Stomach (tissue), 8 donors: ENCODE measurements at regions not wholly inside any gene's neighbourhood (a gene's known extent, or its start where the extent isn't known, plus 50 kb on each side); places are given as distances from the start of the nearest gene placed in this dataset.

ENCODE experiments used
- DNase-seq, 2 donors: peaks; one replicate each; pipeline versions ENCODE4 v3.0.0 to v3.0.0-alpha.2; 2013 to 2019
- H3K27ac ChIP-seq, 5 donors: fragments of 200-600 bp in 4 of 5; sonication (generic) in 4 of 5; one replicate each; pipeline ENCODE4 v1.5.1; 2013 to 2019; ENCODE audit warnings: mild to moderate bottlenecking in 1 of 5, moderate library complexity in 1 of 5
- H3K27me3 ChIP-seq, 3 donors: fragments of 200-600 bp; sonication (generic); one replicate each; pipeline ENCODE4 v1.5.1; 2017 to 2019; ENCODE audit warnings: mixed run types in 1 of 3
- H3K36me3 ChIP-seq, 4 donors: fragments of 200-600 bp; sonication (generic); 1 replicate in 3 of 4; 2 replicates in 1 of 4; pipeline ENCODE4 v1.5.1; 2016 to 2019
- H3K4me1 ChIP-seq, 4 donors: fragments of 200-600 bp; sonication (generic); one replicate each; pipeline ENCODE4 v1.5.1; 2016 to 2019
- H3K4me3 ChIP-seq, 4 donors: fragments of 200-600 bp; sonication (generic) in 3 of 4; one replicate each; pipeline ENCODE4 v1.5.1; 2016 to 2019; ENCODE audit warnings: mild to moderate bottlenecking in 1 of 4
- H3K9me3 ChIP-seq, 4 donors: fragments of 200-600 bp; sonication (generic); one replicate each; pipeline ENCODE4 v1.5.1; 2016 to 2019
- CTCF ChIP-seq, 7 experiments: fragments of 450-650 bp in 4 of 7; fragments of 200-600 bp in 3 of 7; sonication (generic) in 3 of 7; IDR thresholded peaks; one replicate each; pipeline ENCODE4 v1.5.1; 2016 to 2019; ENCODE audit warnings: antibody characterized with exemption in 7 of 7, control low read depth in 2 of 7, mild to moderate bottlenecking in 1 of 7
- EP300 ChIP-seq: sonication (generic); formaldehyde crosslinking; IDR thresholded peaks from one replicate; pipeline ENCODE4 v1.6.1; 2017; ENCODE audit warnings: antibody characterized with exemption
- POLR2A ChIP-seq, 4 donors: fragments of 450-650 bp; IDR thresholded peaks; one replicate each; pipeline ENCODE4 v1.6.1; 2016; ENCODE audit warnings: antibody characterized with exemption in 4 of 4, control low read depth in 2 of 4, mild to moderate bottlenecking in 1 of 4, moderate library complexity in 1 of 4
- POLR2AphosphoS5 ChIP-seq, 3 donors: sonication (generic); formaldehyde crosslinking; IDR thresholded peaks; one replicate each; pipeline ENCODE4 v1.6.1; 2016; ENCODE audit warnings: antibody characterized with exemption in 3 of 3
- WGBS, 5 donors: extraction: QIAGEN DNeasy Blood & Tissue Kit in 3 of 5; methylation state at CpG; one replicate each; pipeline versions ENCODE4 v1.1.5 to v1.1.7; 2013 to 2018; 5-methylcytosine and 5-hydroxymethylcytosine counted together
- intact Hi-C: fragments of 100-400 bp; cut with DNase I; formaldehyde crosslinking; loops from one replicate; pipeline ENCODE4 v1.15.1; 2023; ENCODE audit warnings: low total_unique reads
- donor health status: healthy with polysubstance abuse.
- donor health status: Bipolar disorder and iron deficiency.
- donor health status: healthy.

GRCh38 chr9:27699621-27700020 is 126.3 kb upstream of the C9orf72 start:
- intact Hi-C loops = no loop called here
- 7 to 17% (median 14%) methylated on average over 1 of the region's 1 CpG for WGBS, 5 donors
- no peak overlapping the region for H3K4me3 ChIP-seq
- DNase-seq = peak in 1 of 2 donors; percentile 33
- H3K9me3 ChIP-seq = no peaks in the 10 kb centered on the region
- TF ChIP-seq EP300 = no peak
- no peak for TF ChIP-seq CTCF (IDR thresholded peaks at IDR 0.05)
- TF ChIP-seq POLR2A (IDR thresholded peaks at IDR 0.05) = no peak
- TF ChIP-seq POLR2AphosphoS5 (IDR thresholded peaks at IDR 0.05) = no peak
- no peak overlapping the region for H3K27ac ChIP-seq
- no peaks in the 10 kb centered on the region for H3K4me1 ChIP-seq
- no peaks in the 10 kb centered on the region for H3K36me3 ChIP-seq
- H3K27me3 ChIP-seq = no peaks in the 10 kb centered on the region

GRCh38 chr9:27701016-27701415 is 127.7 kb upstream of the C9orf72 start:
- no peaks in the 10 kb centered on the region for H3K27me3 ChIP-seq
- H3K36me3 ChIP-seq = no peaks in the 10 kb centered on the region
- no peak overlapping the region for H3K27ac ChIP-seq
- H3K9me3 ChIP-seq = no peaks in the 10 kb centered on the region
- WGBS, 5 donors = 78 to 87% (median 80%) methylated on average over 3 of the region's 3 CpGs
- DNase-seq = no peak
- H3K4me1 ChIP-seq = no peaks in the 10 kb centered on the region
- intact Hi-C loops = no loop called here
- TF ChIP-seq CTCF (IDR thresholded peaks at IDR 0.05) (no peak), POLR2AphosphoS5 (IDR thresholded peaks at IDR 0.05) (no peak), EP300 (no peak), POLR2A (IDR thresholded peaks at IDR 0.05) (no peak)
- H3K4me3 ChIP-seq = no peak overlapping the region

GRCh38 chr9:27701587-27701986 is 128.3 kb upstream of the C9orf72 start:
- H3K9me3 ChIP-seq = no peaks in the 10 kb centered on the region
- no peaks in the 10 kb centered on the region for H3K36me3 ChIP-seq
- TF ChIP-seq POLR2A (IDR thresholded peaks at IDR 0.05) (no peak), CTCF (IDR thresholded peaks at IDR 0.05) (no peak), EP300 (no peak), POLR2AphosphoS5 (IDR thresholded peaks at IDR 0.05) (peak in 1 of 3 donors; percentile 39)
- no peak overlapping the region for H3K4me3 ChIP-seq
- no peak overlapping the region for H3K27ac ChIP-seq
- WGBS, 5 donors = 56 to 71% (median 66%) methylated on average over 7 of the region's 7 CpGs
- no peaks in the 10 kb centered on the region for H3K27me3 ChIP-seq
- DNase-seq = peak in 1 of 2 donors; percentile 87
- H3K4me1 ChIP-seq = no peaks in the 10 kb centered on the region
- intact Hi-C loops = no loop called here

GRCh38 chr9:27703216-27703980 is 130.1 kb upstream of the C9orf72 start:
- no peaks in the 10 kb centered on the region for H3K27me3 ChIP-seq
- H3K9me3 ChIP-seq = no peaks in the 10 kb centered on the region
- DNase-seq = no peak
- TF ChIP-seq POLR2A (IDR thresholded peaks at IDR 0.05) (no peak), EP300 (no peak), POLR2AphosphoS5 (IDR thresholded peaks at IDR 0.05) (no peak), CTCF (IDR thresholded peaks at IDR 0.05) (no peak)
- no peak overlapping the region for H3K4me3 ChIP-seq
- WGBS, 5 donors = 49 to 62% (median 55%) methylated on average over 2 of the region's 2 CpGs
- intact Hi-C loops = no loop called here
- no peaks in the 10 kb centered on the region for H3K36me3 ChIP-seq
- H3K27ac ChIP-seq = no peak overlapping the region
- H3K4me1 ChIP-seq = no peaks in the 10 kb centered on the region
